ENCODE measurements at regions not wholly inside any gene's neighbourhood (a gene's known extent, or its start where the extent isn't known, plus 50 kb on each side); places are given as distances from the start of the nearest gene placed in this dataset.
"Not testable (repeated sequence)": the region's sequence is repeated elsewhere in the genome, so short reads cannot be mapped to it uniquely, and the experiment has no call there.

DNA sequence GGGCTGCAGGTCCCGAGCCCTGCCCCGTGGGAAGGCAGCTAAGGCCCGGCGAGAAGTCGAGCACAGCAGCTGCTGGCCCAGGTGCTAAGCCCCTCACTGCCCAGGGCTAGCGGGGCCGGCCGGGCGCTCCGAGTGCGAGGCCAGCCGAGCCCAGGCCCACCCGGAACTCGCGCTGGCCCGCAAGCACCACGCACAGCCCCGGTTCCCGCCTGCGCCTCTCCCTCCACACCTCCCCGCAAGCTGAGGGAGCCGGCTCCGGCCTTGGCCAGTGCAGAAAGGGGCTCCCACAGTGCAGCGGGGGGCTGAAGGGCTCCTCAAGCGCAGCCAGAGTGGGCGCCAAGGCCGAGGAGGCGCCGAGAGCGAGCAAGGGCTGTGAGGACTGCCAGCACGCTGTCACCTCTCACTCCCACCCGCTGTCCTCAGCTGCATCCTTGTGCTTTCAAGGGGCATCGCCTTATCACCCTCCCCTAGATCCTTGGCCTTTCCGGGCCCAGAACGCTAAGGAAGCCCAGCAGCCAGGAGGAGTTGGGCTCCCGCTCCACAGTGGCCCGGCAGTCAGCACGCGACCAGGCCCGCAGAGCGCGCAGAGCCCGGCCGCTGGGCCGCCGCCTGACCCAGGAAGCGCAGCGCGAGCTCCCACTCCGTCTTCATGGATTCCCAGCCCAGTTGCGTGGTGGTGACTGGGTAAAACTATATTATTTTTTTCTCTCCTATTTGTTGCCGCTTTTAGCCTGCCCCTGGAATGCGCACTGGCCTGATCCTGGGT is 144.1 kb downstream of the ARRDC4 start:
- H3K4me1 ChIP-seq; CTCF ChIA-PET; DNase-seq (ENCODE audit: low read depth in 1 of 2, low spot score in 1 of 2); ATAC-seq; POLR2A ChIA-PET; H3K9me3 ChIP-seq; H3K27ac ChIP-seq; H3K4me3 ChIP-seq; H3K4me2 ChIP-seq; FAIRE-seq: not testable (repeated sequence)
- WGBS (ENCODE audit: missing lambda C conversion rate): 64% methylated on average over 32 of the region's 53 CpGs

DNA sequence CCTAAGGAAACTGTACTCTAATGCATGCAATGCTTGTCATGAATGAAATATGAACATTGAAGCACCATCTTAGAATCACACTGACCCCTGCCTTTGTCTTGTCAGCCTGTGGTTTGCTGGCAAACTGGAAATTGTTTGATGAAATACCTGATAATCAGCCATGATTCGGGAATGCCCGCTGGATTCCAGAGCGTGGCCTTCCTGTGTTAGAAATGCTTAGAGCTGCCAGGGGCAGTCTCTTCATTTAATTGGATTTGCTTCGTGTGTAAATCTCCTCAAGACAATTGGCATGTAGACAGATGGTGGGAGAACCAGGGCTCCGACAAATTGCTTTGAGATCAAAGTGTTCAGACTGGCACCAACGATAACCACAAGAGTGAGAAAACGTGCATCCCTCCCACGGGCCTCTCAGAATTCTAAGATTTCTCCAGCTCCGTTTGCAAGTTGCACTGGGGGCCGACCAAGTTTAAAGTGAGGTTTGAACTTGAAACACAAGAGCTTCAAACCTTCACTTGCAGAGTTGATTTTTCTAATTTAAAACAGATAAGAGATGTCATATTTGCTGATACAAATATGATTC is 146.2 kb downstream of the ARRDC4 start:
- POLR2A ChIA-PET: not testable (repeated sequence)
- 0% methylated on average over 10 of the region's 10 CpGs for WGBS (ENCODE audit: missing lambda C conversion rate)

DNA sequence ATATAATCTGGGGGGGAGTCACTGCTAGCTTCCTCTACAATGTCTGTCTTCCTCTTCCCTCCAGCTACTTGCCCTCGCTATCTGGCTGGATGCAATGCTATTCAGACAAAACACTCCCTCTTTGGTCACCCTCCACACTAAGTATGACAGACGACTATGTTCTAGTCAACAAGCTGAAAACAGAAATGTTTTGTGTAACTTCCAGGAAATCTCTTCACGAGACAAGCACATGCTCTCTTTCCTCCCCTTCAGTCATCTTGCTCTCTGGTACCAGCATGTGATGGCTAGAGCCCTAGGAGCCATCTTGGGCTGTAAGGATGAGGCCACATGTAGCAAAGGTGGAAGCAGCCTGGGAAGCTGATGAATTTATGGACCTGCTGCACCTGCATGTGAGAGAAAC is 151.3 kb downstream of the ARRDC4 start:
- FAIRE-seq: no peak
- no peaks in the 10 kb centered on the region for H3K9me3 ChIP-seq
- ATAC-seq: no peak
- no peak for DNase-seq (ENCODE audit: low read depth in 1 of 2, low spot score in 1 of 2)
- ChIA-PET POLR2A (no interaction called here), CTCF (no interaction called here)
- no peak overlapping the region for H3K4me2 ChIP-seq
- H3K4me1 ChIP-seq: no peaks in the 10 kb centered on the region
- no peak overlapping the region for H3K27ac ChIP-seq
- 2% methylated on average over 3 of the region's 3 CpGs for WGBS (ENCODE audit: missing lambda C conversion rate)
- TF ChIP-seq, protein P1, sequence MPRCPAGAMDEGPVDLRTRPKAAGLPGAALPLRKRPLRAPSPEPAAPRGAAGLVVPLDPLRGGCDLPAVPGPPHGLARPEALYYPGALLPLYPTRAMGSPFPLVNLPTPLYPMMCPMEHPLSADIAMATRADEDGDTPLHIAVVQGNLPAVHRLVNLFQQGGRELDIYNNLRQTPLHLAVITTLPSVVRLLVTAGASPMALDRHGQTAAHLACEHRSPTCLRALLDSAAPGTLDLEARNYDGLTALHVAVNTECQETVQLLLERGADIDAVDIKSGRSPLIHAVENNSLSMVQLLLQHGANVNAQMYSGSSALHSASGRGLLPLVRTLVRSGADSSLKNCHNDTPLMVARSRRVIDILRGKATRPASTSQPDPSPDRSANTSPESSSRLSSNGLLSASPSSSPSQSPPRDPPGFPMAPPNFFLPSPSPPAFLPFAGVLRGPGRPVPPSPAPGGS (IDR thresholded peaks at IDR 0.05): no peak
- TF ChIP-seq POLR2A (IDR thresholded peaks at IDR 0.05; ENCODE audit: low read length) (no peak), NFE2L2 (conservative IDR thresholded peaks at IDR 0.05; ENCODE audit: low read length) (no peak), JUN (IDR thresholded peaks at IDR 0.05) (no peak), HOXA7 (CRISPR knock-in tag; IDR thresholded peaks at IDR 0.05) (no peak), TFCP2L1 (CRISPR knock-in tag; IDR thresholded peaks at IDR 0.05) (no peak), RNF2 (IDR thresholded peaks at IDR 0.05; ENCODE audit: borderline replicate concordance, low read depth) (no peak), CBX2 (IDR thresholded peaks at IDR 0.05; ENCODE audit: borderline replicate concordance, low read depth) (no peak), GATA3 (IDR thresholded peaks at IDR 0.05; ENCODE audit: borderline replicate concordance) (no peak), HEYL (CRISPR knock-in tag; IDR thresholded peaks at IDR 0.05) (no peak), FOSB (CRISPR knock-in tag; IDR thresholded peaks at IDR 0.05) (no peak), HOXB5 (CRISPR knock-in tag; IDR thresholded peaks at IDR 0.05) (no peak), RARB (CRISPR knock-in tag; IDR thresholded peaks at IDR 0.05) (no peak), RFX5 (IDR thresholded peaks at IDR 0.05) (no peak), FOSL2 (IDR thresholded peaks at IDR 0.05) (no peak), FOSL2 (CRISPR knock-in tag; IDR thresholded peaks at IDR 0.05) (no peak)
- TF ChIP-seq, protein P2, sequence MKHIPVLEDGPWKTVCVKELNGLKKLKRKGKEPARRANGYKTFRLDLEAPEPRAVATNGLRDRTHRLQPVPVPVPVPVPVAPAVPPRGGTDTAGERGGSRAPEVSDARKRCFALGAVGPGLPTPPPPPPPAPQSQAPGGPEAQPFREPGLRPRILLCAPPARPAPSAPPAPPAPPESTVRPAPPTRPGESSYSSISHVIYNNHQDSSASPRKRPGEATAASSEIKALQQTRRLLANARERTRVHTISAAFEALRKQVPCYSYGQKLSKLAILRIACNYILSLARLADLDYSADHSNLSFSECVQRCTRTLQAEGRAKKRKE (CRISPR knock-in tag; IDR thresholded peaks at IDR 0.05; ENCODE audit: low read depth): no peak
- TF ChIP-seq, protein P3, sequence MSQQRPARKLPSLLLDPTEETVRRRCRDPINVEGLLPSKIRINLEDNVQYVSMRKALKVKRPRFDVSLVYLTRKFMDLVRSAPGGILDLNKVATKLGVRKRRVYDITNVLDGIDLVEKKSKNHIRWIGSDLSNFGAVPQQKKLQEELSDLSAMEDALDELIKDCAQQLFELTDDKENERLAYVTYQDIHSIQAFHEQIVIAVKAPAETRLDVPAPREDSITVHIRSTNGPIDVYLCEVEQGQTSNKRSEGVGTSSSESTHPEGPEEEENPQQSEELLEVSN (IDR thresholded peaks at IDR 0.05; ENCODE audit: borderline replicate concordance, low read depth): no peak
- TF ChIP-seq, protein P4, sequence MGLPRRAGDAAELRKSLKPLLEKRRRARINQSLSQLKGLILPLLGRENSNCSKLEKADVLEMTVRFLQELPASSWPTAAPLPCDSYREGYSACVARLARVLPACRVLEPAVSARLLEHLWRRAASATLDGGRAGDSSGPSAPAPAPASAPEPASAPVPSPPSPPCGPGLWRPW (IDR thresholded peaks at IDR 0.05): no peak
- H3K4me3 ChIP-seq: no peak overlapping the region

More for the DNA sequence above, 146.2 kb downstream of the ARRDC4 start:
- ATAC-seq; DNase-seq (ENCODE audit: low read depth in 1 of 2, low spot score in 1 of 2); H3K4me1 ChIP-seq; H3K4me3 ChIP-seq; H3K27ac ChIP-seq; H3K9me3 ChIP-seq; H3K4me2 ChIP-seq; CTCF ChIA-PET: not testable (repeated sequence)
- peak; percentile 70 for FAIRE-seq

Data from A549 (cell line).